NCI-H146 treated with DMSO at 0.1 percent for 48 hours (cell line): ENCODE measurements at regions not wholly inside any gene's neighbourhood (a gene's known extent, or its start where the extent isn't known, plus 50 kb on each side); places are given as distances from the start of the nearest gene placed in this dataset.
"Not testable (repeated sequence)": the region's sequence is repeated elsewhere in the genome, so short reads cannot be mapped to it uniquely, and the experiment has no call there.

ENCODE experiments used
- DNase-seq: peaks from one replicate; lab custom pipeline; 2025; ENCODE audit not compliant: unreplicated experiment; lab: John Stamatoyannopoulos, UW

DNA sequence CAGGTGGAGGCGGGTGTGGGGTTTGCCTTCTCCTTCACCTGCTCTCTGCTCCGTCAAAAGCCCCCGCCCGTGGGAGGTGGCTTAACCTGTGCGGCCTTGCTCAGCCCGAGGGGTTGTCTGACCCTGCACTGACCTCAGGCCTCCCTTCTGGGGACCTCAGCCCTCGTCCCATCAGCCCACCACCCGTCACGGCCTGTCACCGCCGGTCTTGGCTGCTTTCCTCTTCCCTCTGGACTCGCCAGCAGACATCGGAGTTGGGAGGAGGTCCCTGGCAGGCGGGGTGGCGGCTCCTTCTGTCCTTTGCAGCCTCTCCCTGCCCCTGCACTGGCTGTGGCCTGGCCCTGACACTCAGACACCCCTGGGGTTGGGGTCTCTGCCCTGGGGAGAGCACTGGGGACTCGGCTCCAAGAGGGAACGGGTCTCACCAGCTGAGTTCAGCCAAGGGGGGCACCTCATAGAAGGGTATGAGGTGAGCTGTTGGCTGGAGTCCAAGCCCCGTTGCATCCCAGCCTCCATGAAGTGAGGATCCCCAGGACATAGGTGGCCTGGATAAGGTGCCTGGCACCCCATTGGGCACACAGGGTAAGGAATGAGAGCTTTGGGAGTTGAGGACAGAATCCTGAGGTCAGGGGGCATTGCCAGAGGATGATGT is 999.6 kb downstream of the BRD1 start:
- DNase-seq, result no peak

DNA sequence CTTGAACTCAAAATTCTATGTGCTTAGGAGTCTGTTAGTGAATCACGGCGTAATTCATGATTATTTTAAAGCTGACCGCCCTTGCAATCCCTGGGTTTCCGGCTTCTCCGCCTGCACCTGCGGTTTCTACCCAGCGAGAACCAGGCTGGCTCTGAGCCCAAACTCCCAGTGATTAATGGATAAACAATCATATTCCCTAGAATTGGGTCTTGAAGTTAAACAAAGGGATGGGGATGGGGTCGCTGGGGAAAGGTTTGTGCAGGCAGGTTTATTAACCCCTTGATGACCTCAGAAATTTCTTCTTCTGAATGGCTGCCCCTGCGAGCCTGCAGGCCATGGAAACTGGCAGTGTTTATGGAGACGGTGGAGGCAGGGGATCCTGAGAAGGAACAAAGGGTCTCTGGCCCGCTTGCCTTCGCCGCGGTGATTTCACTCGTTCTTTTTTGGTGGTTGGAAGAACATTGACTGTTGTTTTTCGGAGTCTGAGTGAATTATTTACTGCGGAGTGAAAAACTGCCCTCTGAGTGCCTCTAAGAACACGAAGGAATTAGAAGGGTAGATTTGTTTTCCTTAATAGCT is 1000.3 kb downstream of the BRD1 start:
- peak; percentile 84 for DNase-seq

DNA sequence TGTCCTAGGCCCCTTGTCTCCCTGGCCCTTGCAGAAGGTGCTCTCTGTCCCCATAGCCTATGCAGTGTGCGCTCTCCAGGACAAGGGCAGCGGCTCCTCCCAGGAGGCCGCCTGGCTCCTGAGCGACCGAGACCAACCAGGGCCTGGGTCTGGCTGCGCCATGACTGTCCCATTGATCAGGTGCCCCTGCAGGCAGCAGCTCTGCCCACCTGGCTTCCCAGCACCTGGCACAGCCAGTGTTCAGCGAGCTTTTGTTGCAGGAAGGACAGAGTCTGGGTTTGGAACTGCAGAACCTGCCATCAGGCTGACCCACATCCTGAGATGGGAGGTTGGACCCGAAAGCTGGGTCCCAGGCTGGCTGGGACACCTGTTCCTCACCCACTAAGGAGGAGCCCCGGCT is 1001.1 kb downstream of the BRD1 start:
- no peak for DNase-seq

DNA sequence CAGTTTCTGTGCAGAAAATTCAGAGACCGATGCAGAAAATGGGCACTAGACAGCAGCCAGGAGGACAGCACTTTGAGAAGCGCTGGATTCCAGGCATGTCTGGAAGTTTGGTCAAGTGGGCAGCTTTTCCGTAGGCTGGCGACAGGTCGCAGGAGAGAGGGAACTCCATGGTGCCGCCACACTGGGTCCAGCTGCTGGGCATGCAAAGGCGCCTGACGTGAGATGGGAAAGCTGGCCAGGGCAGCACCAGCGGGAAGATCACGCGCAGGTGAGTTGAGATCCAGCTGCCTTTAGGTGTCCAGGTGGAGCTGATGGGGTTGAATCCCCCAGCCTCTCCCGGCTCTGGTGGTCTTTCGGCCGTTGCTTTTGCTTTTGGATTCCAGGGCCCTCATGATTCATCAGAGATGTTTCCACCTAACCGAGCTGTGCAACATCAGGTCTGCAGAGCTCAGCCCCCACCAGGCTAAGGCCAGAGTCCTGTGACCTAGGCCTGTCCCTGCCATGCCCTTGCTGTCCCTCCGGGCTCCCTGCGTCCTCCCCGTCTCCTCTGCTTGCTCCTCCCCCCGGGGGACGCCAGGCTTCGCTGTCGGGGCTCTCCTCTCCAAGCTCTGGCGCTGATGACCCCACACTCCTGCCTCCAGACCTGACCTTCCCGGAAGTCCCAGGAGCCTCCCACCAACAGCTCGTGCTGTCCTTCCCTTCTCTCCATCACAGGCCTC is 1001.7 kb downstream of the BRD1 start:
- no peak for DNase-seq

DNA sequence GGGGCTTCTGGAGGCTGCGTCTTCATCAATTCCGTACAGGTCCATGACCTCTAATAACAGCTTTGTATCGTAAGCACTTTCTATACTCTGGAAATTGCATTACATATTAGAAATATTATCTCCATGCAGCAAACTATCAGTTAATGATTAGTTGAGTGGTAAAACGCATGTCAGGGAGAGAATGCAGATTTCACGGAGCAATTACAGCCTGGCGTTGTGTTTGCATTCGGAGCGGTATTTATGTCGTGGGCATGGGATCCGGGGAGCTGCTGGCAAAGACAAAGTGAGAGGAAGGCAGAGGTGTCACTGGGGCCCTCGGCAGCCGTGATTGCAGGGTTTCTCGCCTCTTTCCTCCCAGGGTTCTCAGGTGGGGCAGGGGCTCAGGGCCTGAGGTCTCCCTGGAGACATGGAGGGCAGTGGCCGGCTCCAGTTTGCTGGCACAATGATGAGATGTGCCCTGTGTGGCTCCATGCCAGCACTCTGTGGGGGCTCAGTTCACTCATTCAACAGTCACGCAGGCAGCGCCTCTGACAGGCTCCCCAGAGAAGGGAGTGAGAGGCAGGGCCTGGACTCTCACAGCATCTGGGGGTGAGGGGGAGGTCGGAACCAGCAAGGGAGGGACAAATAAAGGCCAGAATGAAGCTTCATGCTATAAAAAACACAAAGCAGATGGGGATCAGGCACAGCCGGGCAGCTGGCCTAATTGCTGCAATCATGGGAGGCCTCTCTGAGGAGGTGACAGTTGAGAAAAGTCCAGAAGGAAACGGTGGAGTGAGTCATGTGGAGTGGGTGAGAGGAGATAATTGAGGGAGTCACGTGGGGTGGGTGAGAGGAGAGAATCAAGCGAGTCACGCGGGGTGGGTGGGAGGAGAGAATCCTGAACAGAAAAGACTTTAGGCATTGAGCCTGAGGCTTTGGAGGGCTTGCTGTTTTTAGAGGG is 1002.7 kb downstream of the BRD1 start:
- DNase-seq, result peak; percentile 23

DNA sequence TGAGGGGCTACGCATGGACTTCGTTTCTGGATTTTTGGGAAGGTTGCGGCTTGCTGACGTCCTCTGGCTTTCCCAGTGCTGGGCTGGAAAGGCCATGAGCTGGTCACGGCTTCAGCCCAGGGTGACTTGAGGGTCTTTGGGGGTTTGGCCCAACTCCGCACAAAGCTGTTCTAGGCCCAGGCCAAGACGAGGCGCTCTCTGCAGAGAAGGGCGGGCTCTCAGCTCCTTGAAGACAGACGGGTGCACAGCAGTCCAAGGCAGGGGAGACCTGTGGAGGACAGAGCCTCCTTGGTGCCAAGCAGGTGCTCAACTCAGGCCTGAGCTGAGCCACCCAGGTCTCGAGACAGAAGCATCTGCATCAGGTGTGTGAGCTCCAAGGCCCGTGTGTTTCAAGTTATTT is 1003.7 kb downstream of the BRD1 start:
- no peak for DNase-seq

DNA sequence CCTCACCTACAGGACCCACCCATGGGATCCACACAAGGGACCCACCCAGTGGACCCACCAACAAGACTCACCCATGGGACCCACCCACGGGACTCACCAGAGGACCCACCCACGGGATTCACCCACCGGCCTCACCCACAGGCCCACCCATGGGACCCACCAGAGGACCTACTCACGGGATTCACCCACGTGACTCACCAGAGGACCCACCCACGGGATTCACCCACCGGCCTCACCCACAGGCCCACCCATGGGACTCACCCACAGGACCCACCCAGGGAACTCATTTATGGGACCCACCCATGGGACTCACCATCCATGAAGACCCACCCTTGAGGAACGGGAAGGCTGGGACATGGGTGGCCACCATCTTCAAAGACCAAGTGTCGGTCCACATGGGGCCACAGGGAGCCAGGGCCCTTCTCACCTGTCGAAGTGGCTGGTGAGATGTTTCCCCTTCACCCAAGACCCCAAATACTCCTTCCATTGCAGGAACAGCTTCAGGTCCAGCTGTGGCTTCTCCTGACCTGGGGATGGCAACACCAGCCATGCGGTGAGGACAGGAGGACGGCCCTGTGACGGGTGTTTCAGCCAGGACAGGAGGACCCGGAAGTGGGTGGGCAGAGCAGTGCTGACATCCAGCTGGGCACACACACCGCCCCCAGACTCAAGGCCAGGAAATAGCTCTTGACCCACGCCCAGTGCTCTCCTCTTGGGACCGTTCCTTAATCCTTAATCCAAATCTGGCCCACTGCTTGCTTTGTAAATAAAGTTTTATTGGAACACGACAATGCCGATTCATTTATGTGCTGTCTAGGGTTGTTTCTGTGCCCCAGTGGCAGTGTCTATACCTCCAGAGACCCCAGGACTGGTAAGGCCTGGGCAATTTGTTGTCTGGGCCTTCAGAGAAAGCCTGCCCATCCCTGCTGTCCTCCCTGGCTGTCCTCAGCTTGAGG is 1005.1 kb downstream of the BRD1 start:
- DNase-seq, result no peak

GRCh38 chr22:48821727-48822126 is 1005.9 kb downstream of the BRD1 start:
- DNase-seq, result no peak

DNA sequence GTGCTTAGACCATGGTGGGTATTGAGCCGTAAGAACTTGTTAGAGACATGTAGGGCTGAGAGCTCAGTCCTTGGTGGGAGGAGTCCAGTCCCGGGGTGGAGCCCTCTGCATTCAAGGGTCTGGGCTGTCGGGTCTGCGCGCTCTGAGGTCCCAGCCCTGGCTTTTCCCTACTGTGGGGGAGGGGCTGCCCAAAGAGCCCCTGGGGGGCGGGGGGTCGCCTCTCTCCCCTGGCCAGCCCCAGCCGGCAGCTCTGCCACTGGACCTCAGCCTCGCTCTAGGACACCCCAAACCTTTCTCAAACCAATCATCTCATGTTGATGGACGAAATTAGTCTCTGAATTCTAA is 1006.4 kb downstream of the BRD1 start:
- DNase-seq, result no peak

DNA sequence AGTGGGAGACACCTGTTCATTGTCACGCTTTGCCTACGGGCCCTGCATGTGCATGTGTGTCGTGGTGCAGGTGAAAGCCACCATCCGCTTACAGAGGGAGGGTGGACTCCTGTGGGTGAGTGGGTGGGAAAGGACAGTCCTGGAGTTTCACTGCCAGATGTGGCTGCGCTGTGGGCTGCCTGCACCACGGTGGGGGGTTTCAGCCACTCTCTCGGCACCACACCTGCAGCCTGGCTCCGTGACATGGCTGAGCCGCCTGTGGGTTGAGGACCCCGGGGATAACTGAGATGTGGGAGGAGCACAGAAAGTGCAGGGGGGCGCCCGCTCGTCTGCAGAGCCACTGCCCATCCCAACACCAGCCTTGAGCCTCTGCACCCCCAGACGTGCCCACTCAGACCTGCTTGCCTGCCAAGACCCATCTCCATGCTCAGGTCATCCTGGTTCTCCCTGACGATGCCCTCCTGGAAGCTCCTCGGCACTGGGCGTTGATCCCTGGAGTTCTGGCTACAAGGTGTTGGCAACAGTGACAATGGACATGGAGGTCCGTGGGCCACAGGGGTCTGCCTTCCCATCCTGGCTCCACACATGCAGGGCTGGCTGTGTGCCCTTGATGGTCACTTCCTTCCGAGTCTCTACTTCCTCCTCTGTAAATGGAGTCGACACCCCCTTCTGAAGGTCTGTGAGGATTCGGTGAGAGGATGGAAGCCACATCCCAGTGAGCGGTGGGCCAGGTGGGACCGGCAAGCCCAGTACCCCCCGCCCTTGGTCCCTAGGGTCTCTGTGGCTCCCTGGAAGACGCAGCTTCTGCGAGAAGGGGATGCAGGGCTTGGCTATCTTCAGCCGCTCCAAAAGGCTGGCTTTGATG is 1007.0 kb downstream of the BRD1 start:
- DNase-seq, result no peak

DNA sequence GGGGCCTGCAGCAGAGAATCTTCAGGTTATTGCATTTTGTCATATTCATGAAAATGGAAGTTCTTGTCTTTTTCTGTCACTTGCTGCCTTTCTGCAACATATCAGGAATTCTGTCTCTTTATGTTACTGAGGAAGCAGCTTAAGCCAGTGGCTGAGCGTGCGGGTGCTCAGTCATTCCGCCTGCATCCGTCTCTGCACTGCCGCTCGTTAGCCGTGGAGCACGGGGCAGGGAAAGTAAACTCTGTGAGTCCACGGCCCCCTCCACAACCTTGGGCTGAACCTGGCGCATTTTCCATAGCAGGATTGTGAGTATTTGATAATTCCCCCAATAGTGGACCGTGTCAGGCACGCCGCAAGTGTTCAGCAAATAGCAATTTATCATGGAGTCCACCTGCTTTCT is 1007.7 kb downstream of the BRD1 start:
- DNase-seq, result no peak

DNA sequence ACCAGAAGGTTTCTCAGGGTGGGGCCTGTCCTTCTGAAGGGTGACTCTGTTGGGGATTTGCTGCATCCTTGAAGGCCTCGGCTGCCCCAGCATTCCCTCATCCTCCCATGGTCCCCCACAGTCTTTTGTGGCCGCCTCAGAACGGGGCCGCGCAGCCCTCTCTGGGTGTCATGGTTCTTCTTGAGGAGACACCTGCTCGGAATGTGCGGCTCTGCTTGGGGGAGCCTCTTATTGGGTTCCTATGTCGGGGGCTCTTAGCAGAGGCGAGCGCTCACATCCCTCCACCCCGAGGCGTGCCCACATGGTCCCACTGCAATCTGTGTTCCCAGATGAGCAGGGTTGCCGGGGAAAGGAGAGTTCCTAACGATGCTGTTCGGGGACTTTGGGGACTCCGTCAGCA is 1008.4 kb downstream of the BRD1 start:
- DNase-seq, result no peak

GRCh38 chr22:48817491-48817890 is 1010.2 kb downstream of the BRD1 start:
- not testable (repeated sequence) for DNase-seq

- peak; percentile 76 for DNase-seq
Observed at GRCh38 chr22:48811885-48812284, 1015.8 kb downstream of the BRD1 start.

DNA sequence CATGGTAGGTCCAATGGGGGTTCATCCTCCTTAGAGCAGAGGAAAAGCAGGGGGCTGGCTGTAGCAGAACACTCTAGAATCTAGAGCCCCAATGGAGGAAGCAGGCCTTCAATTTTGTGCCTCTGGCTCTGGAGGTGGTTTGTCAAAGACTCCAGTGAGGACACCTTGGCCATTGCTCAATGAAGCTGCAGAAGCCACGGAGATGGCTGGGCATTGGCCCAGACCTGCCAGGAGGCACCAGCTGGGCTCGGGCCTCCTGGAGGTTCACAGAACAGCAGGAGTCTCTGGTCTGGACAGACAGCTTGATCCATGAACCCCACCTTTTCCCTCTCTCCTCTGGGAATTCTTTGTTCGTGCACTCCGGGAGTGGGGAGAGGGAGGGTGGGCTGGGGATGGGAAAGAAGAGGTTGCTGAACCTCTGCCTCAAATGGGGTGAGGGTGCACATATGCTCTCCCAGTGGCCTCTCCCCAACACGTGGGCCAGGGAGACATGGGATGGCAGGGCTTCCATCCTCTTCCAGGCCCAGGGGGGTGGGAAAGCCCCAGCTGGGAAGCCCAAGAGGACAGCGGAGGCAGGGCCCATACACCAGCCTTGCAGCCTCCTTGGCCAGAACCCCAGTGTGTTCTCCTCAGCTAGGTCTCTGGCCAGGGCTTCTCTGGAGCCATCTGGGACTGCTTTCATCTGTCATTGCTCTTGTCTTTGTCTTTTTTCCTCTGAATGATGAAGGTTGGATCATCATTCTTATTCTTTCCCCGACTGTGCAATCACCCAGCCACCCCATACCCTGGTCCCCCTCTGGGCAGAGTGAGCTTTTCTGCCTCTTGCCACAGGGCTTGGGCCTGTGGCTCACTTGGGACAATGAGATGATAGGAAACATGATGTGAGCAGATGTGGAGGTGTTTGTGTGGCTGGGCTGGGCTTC is 1019.4 kb downstream of the BRD1 start:
- no peak for DNase-seq

- no peak for DNase-seq
Observed at GRCh38 chr22:48807155-48807554, 1020.5 kb downstream of the BRD1 start.

- DNase-seq, result no peak
Observed at GRCh38 chr22:48806227-48806781, 1021.4 kb downstream of the BRD1 start.

DNA sequence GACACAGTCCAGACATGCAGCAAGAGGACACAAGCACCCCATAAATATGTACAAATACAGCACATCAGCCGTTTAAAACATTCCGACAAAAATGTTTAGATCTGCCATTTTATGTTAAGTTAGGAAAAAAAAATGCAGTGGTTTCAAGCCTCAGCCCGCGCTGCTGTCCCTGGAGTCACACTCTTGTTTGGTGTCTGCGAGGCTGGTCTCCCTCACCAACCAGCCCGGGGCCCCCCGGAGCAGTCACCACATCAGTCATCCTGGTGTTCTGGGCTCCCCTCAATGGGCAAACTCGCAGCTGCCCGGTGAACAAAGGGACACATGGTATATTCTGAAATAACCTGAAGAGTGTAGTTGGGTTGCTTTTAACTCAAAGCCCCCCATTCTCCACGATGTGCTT is 1022.2 kb downstream of the BRD1 start:
- DNase-seq, result no peak
